ENCODE measurements at regions not wholly inside any gene's neighbourhood (a gene's known extent, or its start where the extent isn't known, plus 50 kb on each side); places are given as distances from the start of the nearest gene placed in this dataset.
"Not testable (repeated sequence)": the region's sequence is repeated elsewhere in the genome, so short reads cannot be mapped to it uniquely, and the experiment has no call there.

DNA sequence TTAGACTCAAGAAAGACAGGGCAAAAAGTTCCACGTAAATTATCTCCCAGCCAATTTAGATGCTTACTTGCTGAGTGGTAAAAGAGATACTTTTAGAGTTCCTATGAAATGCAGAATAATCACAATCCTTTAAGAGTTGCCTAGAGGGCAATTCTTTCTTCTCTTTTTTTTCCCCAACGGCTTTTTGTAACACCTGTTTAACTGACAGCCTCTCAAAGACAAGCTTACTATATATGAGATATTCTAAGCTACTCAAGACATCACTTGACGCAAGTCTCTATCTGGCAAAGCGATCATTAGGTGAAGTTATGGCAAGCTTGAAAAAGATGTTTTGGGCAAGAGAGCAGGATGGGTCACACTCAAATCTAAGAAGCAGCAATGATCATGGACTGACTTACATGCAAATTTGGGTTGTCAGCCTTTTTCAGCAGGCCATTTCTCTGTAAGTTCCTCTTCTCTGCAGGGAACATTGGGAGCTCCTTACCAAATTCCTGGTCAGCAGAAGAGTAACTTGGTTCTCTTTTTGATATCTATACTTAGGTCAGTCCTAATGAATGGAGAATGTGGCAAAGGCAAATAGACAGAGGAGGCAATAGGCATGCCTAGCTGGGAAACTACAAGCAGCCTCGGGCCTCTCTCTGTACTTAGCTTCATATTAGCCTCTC lies 162.9 kb upstream of the FGF13 start:
- Histone ChIP-seq H3K4me2 (no peak overlapping the region), H3K27me3 (peaks cover 36% of the 10 kb centered on the region), H3K4me3 (no peak overlapping the region), H4K20me1 (no peaks in the 10 kb centered on the region), H3K4me1 (no peaks in the 10 kb centered on the region), H3K9ac (no peak overlapping the region), H3K9me3 (no peaks in the 10 kb centered on the region), H3K27ac (no peak overlapping the region), H3K36me3 (no peaks in the 10 kb centered on the region)
- no peak for TF ChIP-seq Cebpa-rat (IDR thresholded peaks at IDR 0.05)

GRCh38 chrX:138873640-138874039 lies 162.1 kb upstream of the FGF13 start:
- H3K27ac ChIP-seq, H3K36me3 ChIP-seq, H3K4me1 ChIP-seq, H4K20me1 ChIP-seq, H3K4me2 ChIP-seq, H3K4me3 ChIP-seq, H3K9me3 ChIP-seq, H3K9ac ChIP-seq: not testable (repeated sequence)
- peaks cover 43% of the 10 kb centered on the region for H3K27me3 ChIP-seq

GRCh38 chrX:138872537-138872936 lies 161.0 kb upstream of the FGF13 start:
- TF ChIP-seq Cebpa-rat (IDR thresholded peaks at IDR 0.05), result no peak
- no peak overlapping the region for H3K4me3 ChIP-seq
- no peak overlapping the region for H3K27ac ChIP-seq
- H3K36me3 ChIP-seq, result no peaks in the 10 kb centered on the region
- H3K4me1 ChIP-seq, result no peaks in the 10 kb centered on the region
- no peaks in the 10 kb centered on the region for H4K20me1 ChIP-seq
- no peak overlapping the region for H3K9ac ChIP-seq
- H3K4me2 ChIP-seq, result no peak overlapping the region
- H3K27me3 ChIP-seq, result peaks cover 52% of the 10 kb centered on the region
- H3K9me3 ChIP-seq, result no peaks in the 10 kb centered on the region

- TF ChIP-seq Cebpa-rat (IDR thresholded peaks at IDR 0.05), result no peak
Measured at GRCh38 chrX:138871739-138872138, 160.2 kb upstream of the FGF13 start.

DNA sequence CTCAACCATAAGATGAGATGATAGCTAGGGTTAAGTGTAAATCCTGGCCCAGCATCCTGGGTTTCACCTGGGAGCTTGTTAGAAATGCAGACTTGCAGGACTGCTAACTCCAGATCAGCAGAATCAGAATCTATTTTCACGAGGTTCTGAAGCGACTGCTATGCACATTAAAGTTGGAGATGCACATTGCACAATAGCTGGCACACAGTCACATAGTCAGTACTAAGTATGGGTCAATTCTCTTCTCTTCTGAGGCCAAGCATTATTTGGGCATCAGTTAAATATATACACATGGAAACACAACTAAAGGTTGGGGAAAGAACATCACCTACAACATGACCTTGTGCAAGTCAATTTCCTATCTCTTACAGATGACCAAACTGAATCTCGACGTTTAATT lies 155.1 kb upstream of the FGF13 start:
- H3K4me3 ChIP-seq, result no peak overlapping the region
- peaks cover 82% of the 10 kb centered on the region for H3K27me3 ChIP-seq
- H4K20me1 ChIP-seq, result no peaks in the 10 kb centered on the region; the same call in 1 of the 2 replicates
- no peak overlapping the region for H3K27ac ChIP-seq
- no peaks in the 10 kb centered on the region for H3K36me3 ChIP-seq
- TF ChIP-seq Cebpa-rat (IDR thresholded peaks at IDR 0.05), result no peak
- H3K4me2 ChIP-seq, result no peak overlapping the region
- H3K9ac ChIP-seq, result no peak overlapping the region
- no peaks in the 10 kb centered on the region for H3K9me3 ChIP-seq
- H3K4me1 ChIP-seq, result no peaks in the 10 kb centered on the region

More at GRCh38 chrX:138871739-138872138, 160.2 kb upstream of the FGF13 start:
- H3K4me3 ChIP-seq, result no peak overlapping the region
- peaks cover 58% of the 10 kb centered on the region for H3K27me3 ChIP-seq
- H3K36me3 ChIP-seq, result no peaks in the 10 kb centered on the region
- no peak overlapping the region for H3K27ac ChIP-seq
- no peak overlapping the region for H3K4me2 ChIP-seq
- H4K20me1 ChIP-seq, result no peaks in the 10 kb centered on the region
- H3K9ac ChIP-seq, result no peak overlapping the region
- no peaks in the 10 kb centered on the region for H3K4me1 ChIP-seq
- no peaks in the 10 kb centered on the region for H3K9me3 ChIP-seq

DNA sequence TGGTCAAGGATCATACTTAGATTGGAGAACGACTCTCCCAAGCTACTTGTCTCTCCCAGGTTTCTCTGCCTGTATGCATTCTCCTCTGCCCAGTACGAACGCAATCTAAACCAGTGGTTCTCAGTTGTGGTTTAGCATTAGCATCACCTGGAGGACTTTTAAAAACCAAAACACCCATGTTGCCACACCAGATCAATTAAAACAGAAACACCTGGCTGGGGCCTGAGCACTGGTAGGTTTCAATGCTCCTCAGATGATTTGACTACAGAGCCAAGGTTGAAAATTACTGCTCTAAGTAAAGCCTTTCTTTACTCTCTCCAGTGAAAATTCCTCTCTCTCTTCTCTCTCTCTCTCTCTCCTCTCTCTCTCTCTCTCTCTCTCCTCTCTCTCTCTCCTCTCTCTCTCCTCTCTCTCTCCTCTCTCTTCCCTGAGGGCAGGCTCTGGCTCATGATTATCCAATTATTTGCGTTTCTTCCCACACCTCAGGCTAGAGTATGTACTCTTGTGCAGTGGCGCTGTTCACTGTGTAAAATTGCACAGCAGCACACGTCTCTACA lies 153.7 kb upstream of the FGF13 start:
- H3K4me2 ChIP-seq, result no peak overlapping the region
- H3K9ac ChIP-seq, result no peak overlapping the region
- no peaks in the 10 kb centered on the region; the same call in 1 of the 2 replicates for H4K20me1 ChIP-seq
- no peak overlapping the region for H3K4me3 ChIP-seq
- H3K27ac ChIP-seq, result no peak overlapping the region
- no peaks in the 10 kb centered on the region for H3K4me1 ChIP-seq
- no peaks in the 10 kb centered on the region for H3K9me3 ChIP-seq
- H3K36me3 ChIP-seq, result no peaks in the 10 kb centered on the region
- no peak for TF ChIP-seq Cebpa-rat (IDR thresholded peaks at IDR 0.05)
- peaks cover 80% of the 10 kb centered on the region for H3K27me3 ChIP-seq

- Histone ChIP-seq H3K4me2 (no peak overlapping the region), H3K4me1 (no peaks in the 10 kb centered on the region), H4K20me1 (no peaks in the 10 kb centered on the region), H3K9ac (no peak overlapping the region), H3K27me3 (peaks cover 82% of the 10 kb centered on the region), H3K9me3 (no peaks in the 10 kb centered on the region), H3K36me3 (no peaks in the 10 kb centered on the region), H3K4me3 (no peak overlapping the region), H3K27ac (no peak overlapping the region)
- TF ChIP-seq Cebpa-rat (IDR thresholded peaks at IDR 0.05), result no peak
Measured at GRCh38 chrX:138859421-138859820, 147.9 kb upstream of the FGF13 start.

GRCh38 chrX:138858951-138859350 lies 147.4 kb upstream of the FGF13 start:
- peaks cover 79% of the 10 kb centered on the region for H3K27me3 ChIP-seq
- no peaks in the 10 kb centered on the region for H4K20me1 ChIP-seq
- H3K9ac ChIP-seq, result no peak overlapping the region
- no peaks in the 10 kb centered on the region for H3K36me3 ChIP-seq
- no peaks in the 10 kb centered on the region for H3K4me1 ChIP-seq
- H3K4me3 ChIP-seq, result no peak overlapping the region
- H3K4me2 ChIP-seq, result no peak overlapping the region
- no peaks in the 10 kb centered on the region for H3K9me3 ChIP-seq
- no peak overlapping the region for H3K27ac ChIP-seq
- no peak for TF ChIP-seq Cebpa-rat (IDR thresholded peaks at IDR 0.05)

GRCh38 chrX:138858438-138858837 lies 146.9 kb upstream of the FGF13 start:
- Histone ChIP-seq H3K4me2 (no peak overlapping the region), H3K9me3 (no peaks in the 10 kb centered on the region), H3K27ac (no peak overlapping the region)

DNA sequence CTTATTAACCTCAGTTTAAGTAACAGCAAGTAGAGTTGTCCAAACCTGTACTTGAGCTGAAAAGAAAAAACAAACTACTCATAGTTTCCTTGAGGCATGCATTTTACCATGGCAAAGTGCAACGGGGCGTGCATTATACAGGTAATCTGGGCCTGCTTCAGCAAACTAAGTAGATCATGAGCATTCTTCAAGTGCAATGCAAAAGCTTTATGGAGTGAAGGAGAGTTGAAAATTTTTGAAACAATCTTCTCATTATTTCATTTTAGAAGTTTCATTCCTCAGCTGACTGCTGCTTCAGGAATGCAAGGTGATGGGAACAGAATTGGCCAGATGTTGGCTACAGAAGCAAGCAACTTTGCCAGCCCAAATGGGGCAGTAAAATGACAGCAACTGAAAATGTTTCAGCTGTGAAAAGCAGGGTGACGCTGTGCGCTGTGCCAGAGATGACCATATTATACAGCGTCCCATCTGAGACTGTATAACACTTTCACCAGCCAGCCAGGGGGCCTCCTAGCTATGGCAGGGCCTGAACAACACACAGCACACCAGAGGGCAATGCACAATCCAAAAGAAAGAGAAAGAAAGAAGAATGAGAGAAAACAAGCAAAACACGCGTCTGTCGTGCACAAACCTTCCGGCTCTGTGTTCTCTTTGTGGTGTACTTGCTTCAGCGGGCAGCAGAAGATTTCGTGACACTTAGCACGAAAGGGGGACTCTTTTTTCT lies 145.5 kb upstream of the FGF13 start:
- H3K9ac ChIP-seq, result no peak overlapping the region
- peaks cover 76% of the 10 kb centered on the region for H3K27me3 ChIP-seq
- no peak overlapping the region for H3K4me3 ChIP-seq
- no peaks in the 10 kb centered on the region for H4K20me1 ChIP-seq
- no peaks in the 10 kb centered on the region for H3K36me3 ChIP-seq
- no peak overlapping the region for H3K27ac ChIP-seq
- H3K4me2 ChIP-seq, result no peak overlapping the region
- no peak for TF ChIP-seq Cebpa-rat (IDR thresholded peaks at IDR 0.05)
- no peaks in the 10 kb centered on the region for H3K9me3 ChIP-seq
- H3K4me1 ChIP-seq, result no peaks in the 10 kb centered on the region

More at GRCh38 chrX:138858438-138858837, 146.9 kb upstream of the FGF13 start:
- Histone ChIP-seq H3K4me1 (no peaks in the 10 kb centered on the region), H3K9ac (no peak overlapping the region), H3K4me3 (no peak overlapping the region), H3K36me3 (no peaks in the 10 kb centered on the region), H4K20me1 (no peaks in the 10 kb centered on the region), H3K27me3 (peaks cover 79% of the 10 kb centered on the region)
- no peak for TF ChIP-seq Cebpa-rat (IDR thresholded peaks at IDR 0.05)

Measured in BLaER1 (cell line).